ENCODE measurements at regions not wholly inside any gene's neighbourhood (a gene's known extent, or its start where the extent isn't known, plus 50 kb on each side); places are given as distances from the start of the nearest gene placed in this dataset.
"Not testable (repeated sequence)": the region's sequence is repeated elsewhere in the genome, so short reads cannot be mapped to it uniquely, and the experiment has no call there.

GRCh38 chr10:30763918-30764317 lies 134.4 kb upstream of the LYZL2 start:
- DNase-seq (ENCODE audit: low read depth): no peak

GRCh38 chr10:30762620-30763019 lies 133.1 kb upstream of the LYZL2 start:
- no peak for DNase-seq (ENCODE audit: low read depth)

GRCh38 chr10:30759423-30759822 lies 129.9 kb upstream of the LYZL2 start:
- no peak for DNase-seq (ENCODE audit: low read depth)

- DNase-seq (ENCODE audit: low read depth): no peak
Measured at GRCh38 chr10:30758338-30758737, 128.8 kb upstream of the LYZL2 start.

- no peak for DNase-seq (ENCODE audit: low read depth)
Measured at GRCh38 chr10:30756896-30757295, 127.3 kb upstream of the LYZL2 start.

- no peak for DNase-seq (ENCODE audit: low read depth)
Measured at GRCh38 chr10:30756151-30756550, 126.6 kb upstream of the LYZL2 start.

- no peak for DNase-seq (ENCODE audit: low read depth)
Measured at GRCh38 chr10:30755441-30755953, 125.9 kb upstream of the LYZL2 start.

- DNase-seq (ENCODE audit: low read depth): no peak
Measured at GRCh38 chr10:30752481-30752881, 122.9 kb upstream of the LYZL2 start.

- DNase-seq (ENCODE audit: low read depth): no peak
Measured at GRCh38 chr10:30751678-30752331, 122.3 kb upstream of the LYZL2 start.

- no peak for DNase-seq (ENCODE audit: low read depth)
Measured at GRCh38 chr10:30750971-30751677, 121.6 kb upstream of the LYZL2 start.

- no peak for DNase-seq (ENCODE audit: low read depth)
Measured at GRCh38 chr10:30749385-30749784, 119.8 kb upstream of the LYZL2 start.

GRCh38 chr10:30748152-30748973 lies 118.8 kb upstream of the LYZL2 start:
- no peak for DNase-seq (ENCODE audit: low read depth)

GRCh38 chr10:30747633-30748032 lies 118.1 kb upstream of the LYZL2 start:
- DNase-seq (ENCODE audit: low read depth): no peak

- no peak for DNase-seq (ENCODE audit: low read depth)
Measured at GRCh38 chr10:30745953-30746352, 116.4 kb upstream of the LYZL2 start.

- DNase-seq (ENCODE audit: low read depth): no peak
Measured at GRCh38 chr10:30744106-30744505, 114.6 kb upstream of the LYZL2 start.

- DNase-seq (ENCODE audit: low read depth): no peak
Measured at GRCh38 chr10:30743586-30743985, 114.0 kb upstream of the LYZL2 start.

- DNase-seq (ENCODE audit: low read depth): no peak
Measured at GRCh38 chr10:30742471-30742870, 112.9 kb upstream of the LYZL2 start.

GRCh38 chr10:30740774-30741173 lies 111.2 kb upstream of the LYZL2 start:
- DNase-seq (ENCODE audit: low read depth): not testable (repeated sequence)

- no peak for DNase-seq (ENCODE audit: low read depth)
Measured at GRCh38 chr10:30738416-30738815, 108.9 kb upstream of the LYZL2 start.

GRCh38 chr10:30737931-30738391 lies 108.4 kb upstream of the LYZL2 start:
- DNase-seq (ENCODE audit: low read depth): no peak

- DNase-seq (ENCODE audit: low read depth): peak; percentile 99
Measured at GRCh38 chr10:30736685-30737232, 107.2 kb upstream of the LYZL2 start.

GRCh38 chr10:30734901-30735300 lies 105.3 kb upstream of the LYZL2 start:
- no peak for DNase-seq (ENCODE audit: low read depth)

All from GM04503 (cell line).